Trophoblast cell (in vitro differentiated cells and primary cell): ENCODE measurements at regions not wholly inside any gene's neighbourhood (a gene's known extent, or its start where the extent isn't known, plus 50 kb on each side); places are given as distances from the start of the nearest gene placed in this dataset.

ENCODE experiments used
- DNase-seq, 2 donors: peaks; one replicate each; pipeline ENCODE4 v3.0.0-alpha.2; 2016
- H2AFZ ChIP-seq: 2 replicates; pipeline ENCODE4 v1.6.1; 2013; ENCODE audit warnings: low read length, moderate library complexity, mild to moderate bottlenecking; ENCODE audit not compliant: insufficient read depth, poor library complexity
- H2AK5ac ChIP-seq: 2 replicates; pipeline ENCODE4 v1.6.1; 2013; ENCODE audit warnings: mild to moderate bottlenecking, low read length
- H2BK120ac ChIP-seq: 2 replicates; pipeline ENCODE4 v1.6.1; 2013; ENCODE audit warnings: low read length, mild to moderate bottlenecking, moderate library complexity; ENCODE audit not compliant: insufficient read depth, poor library complexity
- H2BK12ac ChIP-seq: 2 replicates; pipeline ENCODE4 v1.6.1; 2013; ENCODE audit warnings: mild to moderate bottlenecking, low read length, moderate library complexity
- H2BK5ac ChIP-seq: 2 replicates; pipeline ENCODE4 v1.6.1; 2013; ENCODE audit warnings: low read length, low read depth, moderate library complexity, mild to moderate bottlenecking; ENCODE audit not compliant: poor library complexity
- H3K14ac ChIP-seq: 2 replicates; pipeline ENCODE4 v1.6.1; 2013; ENCODE audit warnings: mild to moderate bottlenecking, low read length
- H3K18ac ChIP-seq: 2 replicates; pipeline ENCODE4 v1.6.1; 2013; ENCODE audit warnings: mild to moderate bottlenecking, low read length
- H3K23ac ChIP-seq: 2 replicates; pipeline ENCODE4 v1.6.1; 2013; ENCODE audit warnings: low read length
- H3K27ac ChIP-seq: 2 replicates; pipeline ENCODE4 v1.5.1; 2013; ENCODE audit warnings: low read depth, mild to moderate bottlenecking, inconsistent platforms, low read length, moderate library complexity
- H3K27me3 ChIP-seq: 2 replicates; pipeline ENCODE4 v1.6.1; 2013; ENCODE audit warnings: inconsistent platforms, mild to moderate bottlenecking, low read length, moderate library complexity; ENCODE audit not compliant: insufficient read depth
- H3K36me3 ChIP-seq, 2 experiments: 1 replicate in 1 of 2; 2 replicates in 1 of 2; pipeline ENCODE4 v1.6.1; 2013; ENCODE audit warnings: low read length in 2 of 2, mild to moderate bottlenecking in 2 of 2, moderate library complexity in 1 of 2; ENCODE audit not compliant: insufficient read depth in 2 of 2, control insufficient read depth in 1 of 2
- H3K4ac ChIP-seq: 2 replicates; pipeline ENCODE4 v1.6.1; 2013; ENCODE audit warnings: low read depth, mild to moderate bottlenecking, low read length, moderate library complexity
- H3K4me1 ChIP-seq, 2 experiments: 1 replicate in 1 of 2; 2 replicates in 1 of 2; pipeline ENCODE4 v1.6.1; 2013; ENCODE audit warnings: low read length in 2 of 2, mild to moderate bottlenecking in 2 of 2, moderate library complexity in 1 of 2; ENCODE audit not compliant: insufficient read depth in 2 of 2, control insufficient read depth in 1 of 2
- H3K4me2 ChIP-seq: 2 replicates; pipeline ENCODE4 v1.6.1; 2013; ENCODE audit warnings: inconsistent platforms, mild to moderate bottlenecking, low read length, moderate library complexity
- H3K4me3 ChIP-seq: 2 replicates; pipeline ENCODE4 v1.5.1; 2013; ENCODE audit warnings: mild to moderate bottlenecking, low read depth, low read length, inconsistent platforms
- H3K79me1 ChIP-seq: one replicate; pipeline ENCODE4 v1.6.1; 2013; ENCODE audit warnings: low read length
- H3K79me2 ChIP-seq: 2 replicates; pipeline ENCODE4 v1.6.1; 2013; ENCODE audit warnings: low read length, mild to moderate bottlenecking; ENCODE audit not compliant: control insufficient read depth, insufficient read depth, poor library complexity
- H3K9ac ChIP-seq: 2 replicates; pipeline ENCODE4 v1.6.1; 2013; ENCODE audit warnings: mild to moderate bottlenecking, low read length
- H3K9me3 ChIP-seq: 2 replicates; pipeline ENCODE4 v1.6.1; 2013; ENCODE audit warnings: low read depth, mild to moderate bottlenecking, control low read depth, inconsistent platforms, low read length; ENCODE audit not compliant: insufficient read depth
- H4K12ac ChIP-seq: 2 replicates; pipeline ENCODE4 v1.6.1; 2013; ENCODE audit warnings: low read depth, mild to moderate bottlenecking, low read length, moderate library complexity
- H4K8ac ChIP-seq: 2 replicates; pipeline ENCODE4 v1.6.1; 2013; ENCODE audit warnings: low read depth, mild to moderate bottlenecking, low read length, moderate library complexity
- H4K91ac ChIP-seq: one replicate; pipeline ENCODE4 v1.6.1; 2013; ENCODE audit warnings: low read depth, mild to moderate bottlenecking, low read length, moderate library complexity
- whole genome bisulfite sequencing: extraction: QIAGEN DNeasy Blood & Tissue Kit; methylation state at CpG from one replicate; pipeline ENCODE4 v1.1.7; 2013; ENCODE audit warnings: missing lambda C conversion rate; ENCODE audit not compliant: insufficient read length, insufficient coverage; ENCODE audit errors: extremely low coverage; 5-methylcytosine and 5-hydroxymethylcytosine counted together

DNA sequence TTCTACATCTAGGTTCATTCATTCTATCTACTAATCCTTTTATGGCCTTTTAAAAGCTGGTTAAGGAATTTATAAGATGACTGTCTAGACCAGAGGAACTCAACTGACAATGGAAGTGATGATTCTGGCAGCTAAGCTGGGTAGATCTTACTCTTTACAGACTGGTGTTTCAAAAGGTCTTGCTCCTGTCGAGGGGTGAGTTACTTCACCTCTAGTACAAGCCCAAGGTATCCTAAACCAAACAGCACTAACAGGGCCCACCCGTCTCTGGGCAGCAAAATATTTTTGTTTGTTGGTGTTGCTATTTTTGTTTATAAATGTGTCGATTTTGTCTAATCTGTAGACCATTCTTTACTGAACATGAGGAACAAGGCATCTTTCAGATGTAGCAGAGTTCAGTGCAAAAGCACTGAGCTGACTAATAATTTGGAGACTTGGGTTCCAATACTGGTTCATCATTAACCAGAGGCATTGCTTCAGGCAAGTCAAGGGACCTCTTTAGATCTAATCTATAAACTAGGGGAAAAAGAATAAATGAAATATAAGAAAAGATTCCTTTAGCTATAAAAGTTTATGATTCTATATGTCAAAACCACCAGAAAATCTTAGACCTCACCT, 90.3 kb upstream of the FRG1 start:
- no peaks in the 10 kb centered on the region for H3K79me1 ChIP-seq
- H2BK12ac ChIP-seq: no peak overlapping the region
- H4K8ac ChIP-seq: no peak overlapping the region
- no peak for DNase-seq
- no peak overlapping the region for H3K27ac ChIP-seq
- no peak overlapping the region for H2AK5ac ChIP-seq
- no peaks in the 10 kb centered on the region for H3K79me2 ChIP-seq
- no peak overlapping the region for H3K18ac ChIP-seq
- H2AFZ ChIP-seq: no peak overlapping the region
- H4K12ac ChIP-seq: no peak overlapping the region
- H3K27me3 ChIP-seq: no peaks in the 10 kb centered on the region
- H3K4me2 ChIP-seq: no peak overlapping the region
- H3K36me3 ChIP-seq: no peaks in the 10 kb centered on the region
- no peak overlapping the region for H2BK120ac ChIP-seq
- no peaks in the 10 kb centered on the region for H3K4me1 ChIP-seq
- H3K23ac ChIP-seq: no peak overlapping the region
- WGBS: no CpG with 5 or more reads among the region's 3 CpGs
- H3K4ac ChIP-seq: no peak overlapping the region
- no peak overlapping the region for H2BK5ac ChIP-seq
- H3K4me3 ChIP-seq: no peak overlapping the region
- peaks cover 20% of the 10 kb centered on the region for H3K9me3 ChIP-seq
- H4K91ac ChIP-seq: no peak overlapping the region
- H3K9ac ChIP-seq: no peak overlapping the region
- no peak overlapping the region for H3K14ac ChIP-seq

DNA sequence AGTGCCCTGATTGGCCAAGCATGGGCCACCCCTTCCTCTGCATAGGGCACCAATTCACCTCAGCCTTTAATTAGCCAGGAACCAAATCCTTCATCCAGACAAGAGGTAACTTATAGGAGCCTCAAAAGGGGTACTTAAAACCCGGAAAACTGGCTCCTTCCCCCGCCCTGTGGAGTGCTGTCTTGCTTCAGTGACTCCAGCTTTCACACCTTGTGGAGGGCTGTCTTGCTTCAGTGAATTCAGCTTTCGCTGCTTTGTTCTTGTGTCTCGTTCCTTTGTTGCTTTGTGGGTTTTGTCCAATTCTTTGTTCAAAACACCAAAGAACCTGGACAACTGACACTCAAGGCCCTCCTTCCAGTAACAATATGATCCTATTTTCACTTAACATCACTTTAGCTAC, 82.2 kb upstream of the FRG1 start:
- H3K4me3 ChIP-seq: no peak overlapping the region
- no peaks in the 10 kb centered on the region for H3K4me1 ChIP-seq
- no CpG with 5 or more reads among the region's 4 CpGs for WGBS
- no peaks in the 10 kb centered on the region for H3K79me2 ChIP-seq
- no peak overlapping the region for H3K27ac ChIP-seq
- H4K91ac ChIP-seq: no peak overlapping the region
- H3K14ac ChIP-seq: no peak overlapping the region
- no peak overlapping the region for H3K4me2 ChIP-seq
- H3K79me1 ChIP-seq: no peaks in the 10 kb centered on the region
- no peak overlapping the region for H2BK5ac ChIP-seq
- no peak overlapping the region for H4K8ac ChIP-seq
- no peak overlapping the region for H4K12ac ChIP-seq
- no peak overlapping the region for H2AFZ ChIP-seq
- H2AK5ac ChIP-seq: no peak overlapping the region
- no peak overlapping the region for H3K9ac ChIP-seq
- peaks cover 11% of the 10 kb centered on the region for H3K9me3 ChIP-seq
- no peaks in the 10 kb centered on the region for H3K27me3 ChIP-seq
- H3K23ac ChIP-seq: no peak overlapping the region
- H3K36me3 ChIP-seq: no peaks in the 10 kb centered on the region
- H3K18ac ChIP-seq: no peak overlapping the region
- DNase-seq: no peak
- H2BK12ac ChIP-seq: no peak overlapping the region
- H3K4ac ChIP-seq: no peak overlapping the region
- no peak overlapping the region for H2BK120ac ChIP-seq

DNA sequence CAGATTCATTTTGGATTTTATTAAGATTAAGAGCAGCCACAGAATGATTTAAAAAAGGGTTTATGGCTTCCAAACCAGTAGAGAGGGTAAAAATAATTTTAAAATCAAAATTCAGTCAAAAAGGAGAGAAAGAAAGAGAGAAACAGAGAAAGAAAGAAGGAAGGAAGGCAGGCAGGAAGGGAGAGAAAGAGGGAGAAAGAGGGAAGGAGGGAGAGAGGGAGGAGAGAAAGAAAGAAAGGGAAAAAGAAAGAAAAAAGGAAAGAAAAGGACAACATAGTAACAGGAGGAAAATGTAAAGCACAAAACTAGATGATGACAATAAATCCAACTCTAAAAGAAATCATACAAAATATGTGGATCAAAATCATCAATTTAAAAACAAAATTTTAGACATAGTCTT, 79.6 kb upstream of the FRG1 start:
- no peak overlapping the region for H4K12ac ChIP-seq
- H2BK12ac ChIP-seq: no peak overlapping the region
- H3K4me1 ChIP-seq: no peaks in the 10 kb centered on the region
- H3K27me3 ChIP-seq: no peaks in the 10 kb centered on the region
- no peak overlapping the region for H3K18ac ChIP-seq
- no peaks in the 10 kb centered on the region for H3K79me1 ChIP-seq
- no peak for DNase-seq
- no peak overlapping the region for H2AK5ac ChIP-seq
- H3K27ac ChIP-seq: no peak overlapping the region
- H3K79me2 ChIP-seq: no peaks in the 10 kb centered on the region
- no peak overlapping the region for H4K8ac ChIP-seq
- H3K9ac ChIP-seq: no peak overlapping the region
- H2BK5ac ChIP-seq: no peak overlapping the region
- H3K4me3 ChIP-seq: no peak overlapping the region
- H3K23ac ChIP-seq: no peak overlapping the region
- no peak overlapping the region for H4K91ac ChIP-seq
- no peak overlapping the region for H3K4ac ChIP-seq
- H3K9me3 ChIP-seq: no peaks in the 10 kb centered on the region
- H2BK120ac ChIP-seq: no peak overlapping the region
- no peak overlapping the region for H3K4me2 ChIP-seq
- no peak overlapping the region for H2AFZ ChIP-seq
- H3K14ac ChIP-seq: no peak overlapping the region
- H3K36me3 ChIP-seq: no peaks in the 10 kb centered on the region

DNA sequence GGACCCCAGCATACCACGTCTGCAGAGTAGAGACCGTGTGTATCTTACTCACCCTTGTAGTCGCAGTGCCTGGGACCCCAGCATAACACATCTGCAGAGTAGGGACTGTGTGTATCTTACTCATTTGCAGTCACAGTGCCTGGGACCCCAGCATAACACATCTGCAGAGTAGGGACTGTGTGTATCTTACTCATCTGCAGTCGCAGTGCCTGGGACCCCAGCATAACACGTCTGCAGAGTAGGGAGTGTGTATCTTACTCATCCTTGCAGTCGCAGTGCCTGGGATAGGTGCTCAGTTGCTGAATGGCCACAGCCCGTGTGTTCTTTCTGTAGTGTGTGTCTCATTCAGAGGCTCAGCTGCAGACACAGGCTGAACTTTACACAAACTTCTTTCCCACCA, 71.4 kb upstream of the FRG1 start:
- Histone ChIP-seq H3K79me1 (no peaks in the 10 kb centered on the region), H2BK120ac (no peak overlapping the region), H3K4me3 (no peak overlapping the region), H3K4ac (no peak overlapping the region), H4K12ac (no peak overlapping the region), H3K79me2 (no peaks in the 10 kb centered on the region), H3K23ac (no peak overlapping the region), H3K9me3 (no peaks in the 10 kb centered on the region), H2AFZ (no peak overlapping the region), H3K9ac (no peak overlapping the region), H3K36me3 (no peaks in the 10 kb centered on the region), H2AK5ac (no peak overlapping the region), H4K8ac (no peak overlapping the region), H3K14ac (no peak overlapping the region), H3K4me1 (no peaks in the 10 kb centered on the region), H2BK5ac (no peak overlapping the region), H3K4me2 (no peak overlapping the region), H3K18ac (no peak overlapping the region), H3K27ac (no peak overlapping the region), H3K27me3 (no peaks in the 10 kb centered on the region), H2BK12ac (no peak overlapping the region), H4K91ac (no peak overlapping the region)
- no CpG with 5 or more reads among the region's 7 CpGs for WGBS
- no peak for DNase-seq
